Left renal pelvis (tissue), 4 donors: ENCODE measurements at regions not wholly inside any gene's neighbourhood (a gene's known extent, or its start where the extent isn't known, plus 50 kb on each side); places are given as distances from the start of the nearest gene placed in this dataset.

Source experiments
- DNase-seq, 4 donors: peaks; one replicate each; pipeline ENCODE4 v3.0.0-alpha.2; 2013; ENCODE audit warnings: low read depth in 4 of 4, low spot score in 3 of 4

GRCh38 chr1:234554218-234554697, 55.7 kb downstream of the IRF2BP2 start:
- DNase-seq: no peak

- DNase-seq: no peak
Observed at GRCh38 chr1:234553240-234554188, 56.5 kb downstream of the IRF2BP2 start.

- DNase-seq: no peak
Observed at GRCh38 chr1:234551032-234551378, 59.0 kb downstream of the IRF2BP2 start.

GRCh38 chr1:234550341-234551031, 59.5 kb downstream of the IRF2BP2 start:
- DNase-seq: no peak

- no peak for DNase-seq
Observed at GRCh38 chr1:234549447-234550021, 60.4 kb downstream of the IRF2BP2 start.

- DNase-seq: no peak
Observed at GRCh38 chr1:234546890-234547788, 62.8 kb downstream of the IRF2BP2 start.

- DNase-seq: no peak
Observed at GRCh38 chr1:234546387-234546704, 63.6 kb downstream of the IRF2BP2 start.

GRCh38 chr1:234545517-234546386, 64.2 kb downstream of the IRF2BP2 start:
- no peak for DNase-seq

- peak in 2 of 4 donors; percentile 84 to 87 for DNase-seq
Observed at GRCh38 chr1:234544087-234544579, 65.2 kb upstream of the TARBP1 start.

GRCh38 chr1:234543442-234544086, 64.6 kb upstream of the TARBP1 start:
- no peak for DNase-seq

- DNase-seq: no peak
Observed at GRCh38 chr1:234542211-234542850, 63.4 kb upstream of the TARBP1 start.

- DNase-seq: no peak
Observed at GRCh38 chr1:234541286-234541975, 62.5 kb upstream of the TARBP1 start.

- no peak for DNase-seq
Observed at GRCh38 chr1:234540404-234540762, 61.4 kb upstream of the TARBP1 start.

- DNase-seq: no peak
Observed at GRCh38 chr1:234539666-234540403, 60.9 kb upstream of the TARBP1 start.

GRCh38 chr1:234538930-234539649, 60.1 kb upstream of the TARBP1 start:
- no peak for DNase-seq

- no peak for DNase-seq
Observed at GRCh38 chr1:234538062-234538731, 59.2 kb upstream of the TARBP1 start.
